ENCODE measurements at regions not wholly inside any gene's neighbourhood (a gene's known extent, or its start where the extent isn't known, plus 50 kb on each side); places are given as distances from the start of the nearest gene placed in this dataset.

DNA sequence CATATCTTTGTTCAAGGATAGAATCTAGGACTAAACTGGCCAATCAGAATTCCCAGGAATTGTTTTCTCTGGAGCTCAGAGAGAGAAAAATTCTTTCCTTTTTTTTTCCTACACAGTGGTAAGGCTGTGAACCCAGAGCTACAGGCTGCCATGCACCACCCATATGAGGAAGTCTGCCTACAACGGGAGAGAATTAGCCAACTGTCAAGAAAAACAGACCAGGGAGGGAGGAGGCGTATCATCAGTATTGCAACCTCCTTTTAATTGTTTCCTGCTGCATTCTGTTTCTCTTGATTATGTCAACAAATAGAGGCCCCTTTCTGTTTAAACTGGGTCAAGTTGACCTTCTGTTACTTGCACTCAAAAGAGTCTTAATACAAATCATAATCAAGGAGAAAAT lies 176.5 kb upstream of the UBASH3B start:
- Histone ChIP-seq H3K9ac (ENCODE audit: low read length) (no peak overlapping the region), H3K27ac (ENCODE audit: low read depth, low read length) (no peak overlapping the region), H3K36me3 (ENCODE audit: control insufficient read depth, insufficient read depth, low read length) (no peaks in the 10 kb centered on the region), H3K4me1 (ENCODE audit: control insufficient read depth, insufficient read depth, low read length) (no peaks in the 10 kb centered on the region), H3K4me3 (ENCODE audit: low read length) (no peak overlapping the region), H3K27me3 (ENCODE audit: control insufficient read depth, insufficient read depth, low read length) (no peaks in the 10 kb centered on the region)

DNA sequence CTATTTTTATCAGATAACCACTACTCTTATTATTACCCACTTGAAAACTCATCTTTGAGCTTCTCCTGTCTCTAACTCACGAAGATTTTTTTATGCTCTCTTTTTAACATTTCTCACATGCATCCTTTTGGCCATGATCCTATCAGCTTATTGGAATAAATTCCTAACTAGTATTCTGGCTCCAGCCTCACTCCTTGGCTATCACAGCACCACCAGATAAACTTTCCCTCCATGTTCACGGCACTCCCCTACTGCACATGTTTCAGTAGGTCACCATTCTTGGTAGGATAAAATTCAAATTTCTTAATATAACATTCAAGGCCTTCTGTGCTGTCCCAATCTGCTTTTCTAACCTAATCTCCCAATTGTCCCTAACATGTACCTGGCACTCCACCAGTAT lies 186.6 kb upstream of the UBASH3B start:
- H3K27ac ChIP-seq (ENCODE audit: low read depth, low read length): no peak overlapping the region
- no peaks in the 10 kb centered on the region for H3K36me3 ChIP-seq (ENCODE audit: control insufficient read depth, insufficient read depth, low read length)
- H3K4me1 ChIP-seq (ENCODE audit: control insufficient read depth, insufficient read depth, low read length): no peaks in the 10 kb centered on the region
- H3K4me3 ChIP-seq (ENCODE audit: low read length): no peak overlapping the region
- H3K27me3 ChIP-seq (ENCODE audit: control insufficient read depth, insufficient read depth, low read length): no peaks in the 10 kb centered on the region
- H3K9ac ChIP-seq (ENCODE audit: low read length): no peak overlapping the region

DNA sequence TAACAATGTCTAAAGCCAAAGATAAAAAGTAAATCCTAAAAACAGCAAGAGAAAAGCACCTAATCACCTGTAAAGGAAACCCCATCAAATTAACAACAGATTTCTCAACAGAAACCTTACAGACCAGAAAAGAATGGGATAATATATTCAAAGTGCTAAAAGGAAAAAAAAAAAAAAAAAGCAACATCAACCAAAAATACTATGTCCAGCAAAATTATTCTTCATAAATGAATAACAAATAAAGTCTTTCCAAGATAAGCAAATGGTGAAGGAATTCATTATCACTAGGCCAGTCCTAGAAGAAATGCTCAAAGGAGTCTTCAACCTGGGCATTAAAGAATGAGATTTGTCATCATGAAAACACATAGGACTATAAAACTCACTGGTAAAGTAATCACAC lies 192.0 kb upstream of the UBASH3B start:
- no peaks in the 10 kb centered on the region for H3K36me3 ChIP-seq (ENCODE audit: control insufficient read depth, insufficient read depth, low read length)
- H3K4me3 ChIP-seq (ENCODE audit: low read length): no peak overlapping the region
- no peak overlapping the region for H3K27ac ChIP-seq (ENCODE audit: low read depth, low read length)
- H3K27me3 ChIP-seq (ENCODE audit: control insufficient read depth, insufficient read depth, low read length): no peaks in the 10 kb centered on the region
- H3K9ac ChIP-seq (ENCODE audit: low read length): no peak overlapping the region
- H3K4me1 ChIP-seq (ENCODE audit: control insufficient read depth, insufficient read depth, low read length): no peaks in the 10 kb centered on the region

DNA sequence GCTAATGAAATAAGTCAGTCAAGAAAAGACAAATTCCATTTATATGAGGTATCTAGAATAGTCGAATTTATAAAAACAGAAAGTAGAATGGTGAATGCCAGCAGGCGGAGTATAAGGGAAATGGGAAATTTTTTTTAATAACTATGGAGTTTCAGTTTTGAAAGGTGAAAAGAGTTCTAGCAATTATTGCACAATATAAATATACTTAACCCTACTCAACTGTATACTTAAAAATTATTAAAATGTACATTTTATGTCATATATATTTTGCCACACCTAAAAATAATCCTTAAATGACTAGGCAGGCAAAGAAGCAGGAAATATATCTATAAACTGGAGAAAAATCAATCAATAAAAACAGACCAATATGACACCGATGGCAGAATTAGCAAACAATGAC lies 196.5 kb upstream of the UBASH3B start:
- Histone ChIP-seq H3K4me1 (ENCODE audit: control insufficient read depth, insufficient read depth, low read length) (no peaks in the 10 kb centered on the region), H3K27ac (ENCODE audit: low read depth, low read length) (no peak overlapping the region), H3K27me3 (ENCODE audit: control insufficient read depth, insufficient read depth, low read length) (no peaks in the 10 kb centered on the region), H3K36me3 (ENCODE audit: control insufficient read depth, insufficient read depth, low read length) (no peaks in the 10 kb centered on the region), H3K4me3 (ENCODE audit: low read length) (no peak overlapping the region), H3K9ac (ENCODE audit: low read length) (no peak overlapping the region)

DNA sequence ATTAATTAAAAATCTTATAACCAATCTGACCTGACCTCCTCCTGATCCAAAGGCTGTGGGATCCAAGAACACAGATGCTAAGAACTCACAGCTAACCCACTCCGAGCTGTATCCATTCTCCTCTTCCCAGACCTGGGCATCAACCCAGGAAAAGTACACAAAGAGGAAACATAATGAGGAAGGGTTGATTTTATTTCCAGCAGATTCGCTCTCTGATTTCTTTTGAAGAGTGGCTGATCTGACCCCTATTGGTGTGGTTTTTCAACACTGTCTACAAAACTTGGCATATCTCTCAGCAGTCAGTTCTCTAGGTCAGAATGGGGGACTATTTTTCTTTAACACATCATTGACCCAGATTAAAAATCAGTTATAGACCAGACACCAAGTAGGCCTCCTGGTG lies 201.9 kb upstream of the UBASH3B start:
- H3K4me1 ChIP-seq (ENCODE audit: control insufficient read depth, insufficient read depth, low read length): no peaks in the 10 kb centered on the region
- no peak overlapping the region for H3K4me3 ChIP-seq (ENCODE audit: low read length)
- H3K9ac ChIP-seq (ENCODE audit: low read length): no peak overlapping the region
- no peaks in the 10 kb centered on the region for H3K27me3 ChIP-seq (ENCODE audit: control insufficient read depth, insufficient read depth, low read length)
- no peak overlapping the region for H3K27ac ChIP-seq (ENCODE audit: low read depth, low read length)
- H3K36me3 ChIP-seq (ENCODE audit: control insufficient read depth, insufficient read depth, low read length): no peaks in the 10 kb centered on the region

DNA sequence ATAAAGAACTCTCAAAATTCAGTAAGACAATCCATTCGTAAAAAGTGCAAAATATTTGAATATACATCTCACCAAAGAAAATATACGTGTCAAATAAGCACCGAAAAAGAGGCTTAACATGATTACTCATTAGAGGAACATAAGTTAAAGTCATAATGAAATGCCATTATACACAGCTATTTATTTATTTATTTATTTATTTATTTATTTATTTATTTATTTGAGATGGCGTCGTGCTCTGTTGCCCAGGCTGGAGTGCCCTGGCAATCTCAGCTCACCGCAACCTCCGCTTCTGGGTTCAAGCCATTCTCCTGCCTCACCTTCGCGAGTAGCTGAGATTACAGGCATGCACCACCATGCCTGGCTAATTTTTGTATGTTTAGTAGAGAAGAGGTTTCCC lies 203.6 kb upstream of the UBASH3B start:
- H3K4me1 ChIP-seq (ENCODE audit: control insufficient read depth, insufficient read depth, low read length): no peaks in the 10 kb centered on the region
- no peaks in the 10 kb centered on the region for H3K36me3 ChIP-seq (ENCODE audit: control insufficient read depth, insufficient read depth, low read length)
- H3K27me3 ChIP-seq (ENCODE audit: control insufficient read depth, insufficient read depth, low read length): no peaks in the 10 kb centered on the region
- H3K4me3 ChIP-seq (ENCODE audit: low read length): no peak overlapping the region
- H3K9ac ChIP-seq (ENCODE audit: low read length): no peak overlapping the region
- no peak overlapping the region for H3K27ac ChIP-seq (ENCODE audit: low read depth, low read length)

DNA sequence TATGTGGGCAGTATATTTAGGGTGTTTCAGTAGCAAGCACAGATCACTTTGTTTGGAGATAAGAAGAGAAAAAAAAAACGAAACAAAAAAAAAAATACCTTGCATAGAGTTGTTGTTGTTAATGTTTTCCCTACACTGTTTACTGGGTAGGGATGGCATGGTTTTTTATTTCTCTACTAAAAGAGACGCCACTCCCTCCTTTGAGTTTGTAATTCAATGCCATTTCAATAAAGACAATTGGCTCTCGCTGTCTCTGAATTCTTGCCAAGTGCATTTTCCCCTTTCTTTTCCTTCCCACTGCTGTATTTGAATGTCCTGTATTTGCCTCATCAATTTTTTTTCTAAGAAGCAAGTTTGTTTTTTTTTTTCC lies 213.9 kb upstream of the UBASH3B start:
- Histone ChIP-seq H3K4me3 (ENCODE audit: low read length) (peak overlapping the region; percentile 25), H3K27me3 (ENCODE audit: control insufficient read depth, insufficient read depth, low read length) (no peaks in the 10 kb centered on the region), H3K36me3 (ENCODE audit: control insufficient read depth, insufficient read depth, low read length) (no peaks in the 10 kb centered on the region), H3K4me1 (ENCODE audit: control insufficient read depth, insufficient read depth, low read length) (peaks cover 4% of the 10 kb centered on the region), H3K9ac (ENCODE audit: low read length) (no peak overlapping the region), H3K27ac (ENCODE audit: low read depth, low read length) (no peak overlapping the region)

DNA sequence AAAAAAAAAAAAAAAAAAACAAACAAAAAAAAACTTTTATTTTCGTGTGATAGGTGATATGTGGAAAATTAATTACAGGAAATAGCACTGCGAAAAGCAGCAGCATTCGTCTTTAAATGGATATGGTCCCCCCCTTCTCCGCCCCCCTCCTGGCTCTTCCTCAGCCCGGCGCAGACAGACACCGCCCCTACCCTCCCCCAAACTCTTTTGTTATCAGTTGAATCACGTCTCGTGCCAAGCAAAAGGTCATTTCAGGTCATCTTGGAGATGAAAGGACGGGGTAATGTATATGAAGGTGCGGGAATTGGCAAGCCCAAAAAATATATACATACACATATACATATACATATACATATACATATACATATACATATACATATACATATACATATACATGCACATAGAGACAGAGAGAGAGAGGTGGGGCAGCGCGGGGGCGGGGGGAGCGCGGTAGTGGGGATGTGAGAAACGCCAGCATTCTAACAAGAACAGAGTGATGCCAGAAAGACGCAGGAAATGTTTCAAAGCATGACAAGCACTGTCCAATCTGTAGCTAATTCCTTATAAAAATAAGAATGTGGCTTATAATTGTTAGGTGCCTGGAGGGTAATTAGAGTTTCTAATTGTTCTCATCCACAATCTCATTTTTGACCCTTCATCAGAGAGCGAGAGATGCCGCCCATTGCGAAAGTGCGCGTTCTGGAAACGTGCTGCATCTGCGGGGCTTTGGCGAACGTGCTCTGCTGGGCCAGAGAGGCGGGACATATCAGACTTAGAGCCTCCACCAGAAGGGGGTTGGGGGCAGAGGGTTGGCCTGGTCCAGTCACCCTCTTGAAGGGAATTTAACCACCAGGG lies 214.5 kb upstream of the UBASH3B start:
- Histone ChIP-seq H3K4me1 (ENCODE audit: control insufficient read depth, insufficient read depth, low read length) (peaks cover 4% of the 10 kb centered on the region), H3K27me3 (ENCODE audit: control insufficient read depth, insufficient read depth, low read length) (no peaks in the 10 kb centered on the region), H3K36me3 (ENCODE audit: control insufficient read depth, insufficient read depth, low read length) (no peaks in the 10 kb centered on the region), H3K4me3 (ENCODE audit: low read length) (peak overlapping the region; percentile 25), H3K27ac (ENCODE audit: low read depth, low read length) (peak overlapping the region; percentile 32), H3K9ac (ENCODE audit: low read length) (no peak overlapping the region)

DNA sequence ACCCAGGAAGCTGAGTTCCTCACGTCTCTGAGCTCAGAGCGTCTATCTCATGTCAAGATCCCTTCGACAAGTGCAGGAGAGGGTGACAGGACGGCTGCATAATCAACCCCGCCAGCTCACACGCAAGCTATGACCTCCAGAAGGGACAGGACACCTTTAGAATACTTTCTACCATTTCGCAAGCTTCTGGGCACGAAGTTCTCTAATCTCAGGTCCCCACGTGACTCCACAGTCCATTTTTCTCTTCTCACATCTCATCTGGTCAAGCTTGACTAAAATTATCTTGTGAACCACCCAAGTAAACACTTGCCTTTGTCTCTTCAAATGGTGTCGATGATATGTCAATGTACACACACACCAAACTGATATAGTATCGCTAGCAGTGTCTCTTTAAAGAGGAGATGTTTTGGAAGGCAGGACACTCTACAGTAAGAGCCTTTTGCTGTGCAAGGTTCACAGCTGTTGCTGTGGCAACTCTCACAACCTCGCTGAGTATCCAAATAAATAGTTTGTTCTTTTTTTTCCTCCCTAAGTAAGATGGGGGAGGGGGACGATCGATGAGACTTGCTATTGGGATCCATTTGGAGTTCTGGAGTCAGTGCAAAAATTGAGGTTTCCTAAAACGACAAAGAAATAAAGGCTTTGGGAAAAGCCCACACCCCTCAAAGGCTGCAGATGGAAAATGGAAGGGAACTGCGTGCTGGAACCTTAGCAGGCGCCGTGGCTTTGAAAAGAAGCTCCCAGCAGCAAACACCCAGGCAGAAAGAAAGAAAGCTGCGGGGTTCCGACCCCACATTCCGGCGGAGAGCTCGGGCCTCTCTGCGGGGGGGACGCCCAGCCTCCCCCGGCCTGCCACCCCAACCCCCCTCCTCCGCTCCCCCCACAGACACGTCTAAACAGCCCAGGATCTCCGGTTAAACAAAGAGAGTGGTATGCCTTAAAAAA lies 215.4 kb upstream of the UBASH3B start:
- H3K9ac ChIP-seq (ENCODE audit: low read length): no peak overlapping the region
- peak overlapping the region; percentile 58 for H3K4me3 ChIP-seq (ENCODE audit: low read length)

DNA sequence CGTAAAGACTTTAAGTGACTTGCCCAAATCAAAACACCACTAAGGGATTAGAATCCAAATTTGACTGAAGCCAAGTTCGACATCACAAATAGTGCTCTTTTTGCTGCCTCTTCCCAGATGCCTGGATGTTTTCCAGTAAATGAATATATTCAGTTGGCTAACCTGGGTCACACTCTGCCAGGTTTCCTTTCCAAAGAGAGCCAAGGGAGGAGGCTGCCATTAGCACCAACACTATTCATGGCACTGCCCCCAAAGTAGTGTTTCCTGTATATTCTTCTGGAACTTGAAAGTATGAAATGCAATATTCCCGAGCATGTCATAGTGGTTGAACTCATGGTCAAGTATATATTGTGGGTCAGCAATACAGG lies 219.3 kb upstream of the UBASH3B start:
- H3K4me1 ChIP-seq (ENCODE audit: control insufficient read depth, insufficient read depth, low read length): peaks cover 4% of the 10 kb centered on the region
- H3K4me3 ChIP-seq (ENCODE audit: low read length): no peak overlapping the region
- H3K27ac ChIP-seq (ENCODE audit: low read depth, low read length): no peak overlapping the region
- H3K9ac ChIP-seq (ENCODE audit: low read length): no peak overlapping the region
- H3K27me3 ChIP-seq (ENCODE audit: control insufficient read depth, insufficient read depth, low read length): no peaks in the 10 kb centered on the region
- H3K36me3 ChIP-seq (ENCODE audit: control insufficient read depth, insufficient read depth, low read length): no peaks in the 10 kb centered on the region

More for the DNA sequence above, 215.4 kb upstream of the UBASH3B start:
- Histone ChIP-seq H3K27me3 (ENCODE audit: control insufficient read depth, insufficient read depth, low read length) (no peaks in the 10 kb centered on the region), H3K36me3 (ENCODE audit: control insufficient read depth, insufficient read depth, low read length) (no peaks in the 10 kb centered on the region), H3K27ac (ENCODE audit: low read depth, low read length) (peak overlapping the region; percentile 36), H3K4me1 (ENCODE audit: control insufficient read depth, insufficient read depth, low read length) (peaks cover 4% of the 10 kb centered on the region)

DNA sequence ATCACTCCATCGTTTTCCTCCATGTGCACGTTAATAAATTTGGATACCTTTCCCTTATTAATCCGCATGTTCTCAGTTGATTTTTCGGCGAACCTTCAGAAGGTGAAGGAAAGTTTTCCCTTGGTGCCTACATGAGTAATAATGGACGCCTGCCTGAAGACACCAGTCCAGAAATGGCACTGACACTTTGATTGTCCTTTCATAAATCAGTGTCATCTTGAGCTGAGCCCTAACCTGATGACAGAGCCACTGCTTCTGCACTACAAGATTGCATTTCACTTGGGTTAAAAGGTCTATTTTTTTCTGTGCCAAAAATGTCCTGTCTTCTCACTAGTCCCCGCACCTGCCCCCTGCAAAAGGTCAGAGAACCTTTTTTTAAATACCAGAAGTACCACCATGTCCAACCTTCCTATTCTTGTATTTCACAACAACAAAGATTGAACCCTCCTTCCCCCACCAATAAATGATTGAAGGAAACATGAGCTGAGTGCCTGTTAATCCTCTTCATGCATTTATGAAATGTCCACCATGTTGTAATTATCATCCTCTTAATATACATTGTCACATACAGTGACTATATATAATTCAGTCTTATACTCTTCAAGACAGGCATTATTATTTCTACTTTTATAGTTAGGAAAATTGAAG lies 219.9 kb upstream of the UBASH3B start:
- no peak overlapping the region for H3K27ac ChIP-seq (ENCODE audit: low read depth, low read length)

DNA sequence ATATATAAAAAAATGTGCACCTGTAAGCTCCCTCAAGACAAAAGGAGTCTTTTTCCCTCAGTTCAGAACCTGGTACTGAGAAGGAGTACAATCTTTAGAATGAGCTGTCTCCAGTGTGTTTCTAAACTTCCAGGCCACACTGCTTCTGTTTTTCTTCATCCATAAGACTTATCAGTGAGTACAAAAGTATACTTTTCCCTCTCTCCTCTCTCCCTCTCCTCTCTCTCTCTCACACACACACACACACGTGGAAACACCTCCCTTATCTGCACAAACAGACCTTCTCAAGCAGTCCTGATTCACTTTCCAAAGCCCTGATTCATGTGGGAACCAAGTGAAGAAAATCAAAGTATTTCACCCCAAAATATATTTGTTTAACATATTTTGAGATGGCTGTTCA lies 220.7 kb upstream of the UBASH3B start:
- Histone ChIP-seq H3K9ac (ENCODE audit: low read length) (no peak overlapping the region), H3K36me3 (ENCODE audit: control insufficient read depth, insufficient read depth, low read length) (no peaks in the 10 kb centered on the region), H3K4me3 (ENCODE audit: low read length) (no peak overlapping the region), H3K27ac (ENCODE audit: low read depth, low read length) (no peak overlapping the region), H3K27me3 (ENCODE audit: control insufficient read depth, insufficient read depth, low read length) (no peaks in the 10 kb centered on the region), H3K4me1 (ENCODE audit: control insufficient read depth, insufficient read depth, low read length) (peaks cover under 1% of the 10 kb centered on the region)

More for the DNA sequence above, 219.9 kb upstream of the UBASH3B start:
- Histone ChIP-seq H3K4me1 (ENCODE audit: control insufficient read depth, insufficient read depth, low read length) (peaks cover 4% of the 10 kb centered on the region), H3K27me3 (ENCODE audit: control insufficient read depth, insufficient read depth, low read length) (no peaks in the 10 kb centered on the region), H3K9ac (ENCODE audit: low read length) (no peak overlapping the region), H3K36me3 (ENCODE audit: control insufficient read depth, insufficient read depth, low read length) (no peaks in the 10 kb centered on the region), H3K4me3 (ENCODE audit: low read length) (no peak overlapping the region)

Data from rectal smooth muscle tissue (tissue), 1 donor.